ENCODE measurements at regions not wholly inside any gene's neighbourhood (a gene's known extent, or its start where the extent isn't known, plus 50 kb on each side); places are given as distances from the start of the nearest gene placed in this dataset.

DNA sequence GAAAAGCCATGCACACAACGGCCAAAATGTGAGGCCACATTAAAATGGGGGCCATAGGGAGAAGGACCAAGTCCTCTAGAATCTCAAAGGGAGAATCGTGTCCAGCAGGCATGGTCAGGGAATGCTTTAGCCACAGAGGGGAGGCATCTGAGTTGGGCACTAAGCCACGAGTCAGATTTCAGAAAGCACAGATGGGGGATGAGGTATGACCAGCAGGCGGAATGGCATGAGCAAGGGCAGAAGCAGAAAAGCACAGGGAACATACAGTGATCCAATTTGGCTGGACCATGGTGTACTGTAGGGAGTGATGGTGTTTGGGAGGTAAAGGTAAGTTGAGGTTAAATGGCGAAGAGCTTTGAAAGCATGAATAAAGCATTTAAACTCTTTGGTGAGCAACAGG is 214.6 kb downstream of the TLE1 start:
- H3K27ac ChIP-seq, result no peak overlapping the region
- H3K4me3 ChIP-seq, result no peak overlapping the region
- no peaks in the 10 kb centered on the region for H3K27me3 ChIP-seq
- no peak for TF ChIP-seq POLR2A (IDR thresholded peaks at IDR 0.05)
- TF ChIP-seq, protein P1, sequence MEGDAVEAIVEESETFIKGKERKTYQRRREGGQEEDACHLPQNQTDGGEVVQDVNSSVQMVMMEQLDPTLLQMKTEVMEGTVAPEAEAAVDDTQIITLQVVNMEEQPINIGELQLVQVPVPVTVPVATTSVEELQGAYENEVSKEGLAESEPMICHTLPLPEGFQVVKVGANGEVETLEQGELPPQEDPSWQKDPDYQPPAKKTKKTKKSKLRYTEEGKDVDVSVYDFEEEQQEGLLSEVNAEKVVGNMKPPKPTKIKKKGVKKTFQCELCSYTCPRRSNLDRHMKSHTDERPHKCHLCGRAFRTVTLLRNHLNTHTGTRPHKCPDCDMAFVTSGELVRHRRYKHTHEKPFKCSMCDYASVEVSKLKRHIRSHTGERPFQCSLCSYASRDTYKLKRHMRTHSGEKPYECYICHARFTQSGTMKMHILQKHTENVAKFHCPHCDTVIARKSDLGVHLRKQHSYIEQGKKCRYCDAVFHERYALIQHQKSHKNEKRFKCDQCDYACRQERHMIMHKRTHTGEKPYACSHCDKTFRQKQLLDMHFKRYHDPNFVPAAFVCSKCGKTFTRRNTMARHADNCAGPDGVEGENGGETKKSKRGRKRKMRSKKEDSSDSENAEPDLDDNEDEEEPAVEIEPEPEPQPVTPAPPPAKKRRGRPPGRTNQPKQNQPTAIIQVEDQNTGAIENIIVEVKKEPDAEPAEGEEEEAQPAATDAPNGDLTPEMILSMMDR (IDR thresholded peaks at IDR 0.05), result no peak
- no peak for TF ChIP-seq POLR2AphosphoS5 (IDR thresholded peaks at IDR 0.05; ENCODE audit: insufficient read depth in 1 of 2, low read depth in 1 of 2)
- no peaks in the 10 kb centered on the region for H3K4me1 ChIP-seq
- intact Hi-C loops (cut with DNase I), result no loop called here
- no peak for DNase-seq (ENCODE audit: extremely low spot score in 2 of 2)
- H3K36me3 ChIP-seq, result no peaks in the 10 kb centered on the region
- no peaks in the 10 kb centered on the region for H3K9me3 ChIP-seq

DNA sequence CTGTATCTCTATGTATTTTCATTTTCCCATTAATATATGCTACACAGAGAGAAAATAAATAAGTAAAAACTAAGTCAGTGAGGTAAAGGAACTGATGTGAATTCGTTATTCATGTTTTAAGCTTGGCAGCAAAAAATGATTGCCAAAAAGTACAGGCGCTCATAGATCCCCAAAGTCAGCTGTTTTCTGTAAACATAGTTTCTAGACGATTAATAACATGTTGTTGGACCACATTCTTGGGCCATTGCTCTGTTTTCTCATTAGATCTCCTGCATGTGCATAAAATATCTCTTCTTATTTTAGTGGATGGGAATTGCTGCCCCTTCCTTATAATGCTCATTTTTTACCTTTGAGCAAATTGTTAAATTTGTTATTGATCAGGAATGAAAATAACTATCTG is 215.2 kb downstream of the TLE1 start:
- no peaks in the 10 kb centered on the region for H3K4me1 ChIP-seq
- H3K9me3 ChIP-seq, result no peaks in the 10 kb centered on the region
- no peak for TF ChIP-seq POLR2A (IDR thresholded peaks at IDR 0.05)
- TF ChIP-seq, protein P1 (IDR thresholded peaks at IDR 0.05), result no peak
- TF ChIP-seq POLR2AphosphoS5 (IDR thresholded peaks at IDR 0.05; ENCODE audit: insufficient read depth in 1 of 2, low read depth in 1 of 2), result no peak
- intact Hi-C loops (cut with DNase I), result no loop called here
- H3K27me3 ChIP-seq, result no peaks in the 10 kb centered on the region
- no peak overlapping the region for H3K27ac ChIP-seq
- DNase-seq (ENCODE audit: extremely low spot score in 2 of 2), result no peak
- no peaks in the 10 kb centered on the region for H3K36me3 ChIP-seq
- no peak overlapping the region for H3K4me3 ChIP-seq

DNA sequence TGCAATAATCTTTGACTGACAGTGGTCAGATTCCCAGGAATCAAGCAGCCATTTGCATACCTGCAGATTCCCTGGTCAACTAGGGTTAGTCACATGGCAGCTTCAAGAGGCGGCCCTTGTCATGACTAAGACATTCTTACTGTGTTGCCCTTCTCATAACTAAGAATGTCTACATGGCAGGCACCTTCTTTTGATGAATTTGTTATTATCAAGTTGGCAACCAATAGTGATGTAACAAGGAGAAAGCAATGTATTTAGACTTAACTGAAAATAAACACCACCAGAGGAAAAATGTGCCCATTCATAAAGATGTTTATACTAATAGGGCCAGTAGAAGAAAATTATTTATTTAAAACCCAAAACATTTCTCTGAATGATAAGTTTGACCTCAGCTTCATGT is 215.6 kb downstream of the TLE1 start:
- intact Hi-C loops (cut with DNase I), result no loop called here

DNA sequence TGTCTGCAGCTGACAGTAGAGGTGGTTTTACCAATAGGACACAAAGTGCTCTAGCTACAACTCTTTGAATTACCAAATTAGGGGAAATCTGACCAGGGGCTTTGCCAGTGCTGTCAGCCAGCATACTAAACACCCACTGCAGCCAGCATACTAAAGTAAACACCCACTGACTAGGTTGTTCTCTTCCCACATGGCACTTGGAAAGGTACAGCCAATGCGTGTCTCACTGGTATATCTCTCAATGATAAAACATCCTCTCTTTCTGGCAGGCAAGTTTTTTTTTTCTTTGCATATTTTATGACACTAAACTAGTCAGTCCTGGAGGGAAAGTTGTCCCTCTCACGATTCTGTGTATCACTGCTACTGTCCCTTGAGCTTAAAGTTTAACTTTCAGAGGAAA is 216.1 kb downstream of the TLE1 start:
- intact Hi-C loops (cut with DNase I), result no loop called here
- TF ChIP-seq, protein P1 (IDR thresholded peaks at IDR 0.05), result no peak
- TF ChIP-seq POLR2A (IDR thresholded peaks at IDR 0.05) (no peak), POLR2AphosphoS5 (IDR thresholded peaks at IDR 0.05; ENCODE audit: insufficient read depth in 1 of 2, low read depth in 1 of 2) (no peak)
- DNase-seq (ENCODE audit: extremely low spot score in 2 of 2), result no peak
- H3K9me3 ChIP-seq, result no peaks in the 10 kb centered on the region
- no peaks in the 10 kb centered on the region for H3K36me3 ChIP-seq
- H3K27ac ChIP-seq, result no peak overlapping the region
- no peak overlapping the region for H3K4me3 ChIP-seq
- no peaks in the 10 kb centered on the region for H3K4me1 ChIP-seq
- no peaks in the 10 kb centered on the region for H3K27me3 ChIP-seq

More for the DNA sequence above, 215.6 kb downstream of the TLE1 start:
- Histone ChIP-seq H3K9me3 (no peaks in the 10 kb centered on the region), H3K27me3 (no peaks in the 10 kb centered on the region), H3K4me1 (no peaks in the 10 kb centered on the region), H3K36me3 (no peaks in the 10 kb centered on the region), H3K27ac (no peak overlapping the region), H3K4me3 (no peak overlapping the region)
- TF ChIP-seq, protein P1 (IDR thresholded peaks at IDR 0.05), result no peak
- TF ChIP-seq POLR2A (IDR thresholded peaks at IDR 0.05), result no peak
- TF ChIP-seq POLR2AphosphoS5 (IDR thresholded peaks at IDR 0.05; ENCODE audit: insufficient read depth in 1 of 2, low read depth in 1 of 2), result no peak
- DNase-seq (ENCODE audit: extremely low spot score in 2 of 2), result no peak

DNA sequence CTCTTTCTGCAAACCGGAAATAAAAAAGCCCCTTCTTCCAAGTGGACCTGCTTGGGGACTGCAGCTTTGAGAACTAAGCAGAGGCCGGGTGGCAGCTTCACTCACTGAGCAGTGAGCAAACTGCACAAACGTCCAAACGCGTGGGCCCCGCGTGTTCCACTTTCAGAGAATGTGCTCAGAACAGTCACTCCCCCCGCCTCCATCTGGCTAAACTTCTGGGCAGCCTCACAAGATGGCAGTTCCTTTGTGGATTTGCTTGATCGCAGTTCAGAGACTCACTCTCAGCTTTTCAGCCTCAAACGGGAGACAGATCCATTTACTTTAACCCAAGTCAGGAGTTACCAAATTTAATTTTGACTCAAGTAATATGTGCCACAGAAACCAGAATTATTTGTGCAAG is 216.6 kb downstream of the TLE1 start:
- H3K9me3 ChIP-seq, result no peaks in the 10 kb centered on the region
- H3K27me3 ChIP-seq, result no peaks in the 10 kb centered on the region
- H3K4me3 ChIP-seq, result no peak overlapping the region
- DNase-seq (ENCODE audit: extremely low spot score in 2 of 2), result no peak
- no peak overlapping the region for H3K27ac ChIP-seq
- intact Hi-C loops (cut with DNase I), result no loop called here
- H3K4me1 ChIP-seq, result no peaks in the 10 kb centered on the region
- TF ChIP-seq, protein P1 (IDR thresholded peaks at IDR 0.05), result no peak
- TF ChIP-seq POLR2AphosphoS5 (IDR thresholded peaks at IDR 0.05; ENCODE audit: insufficient read depth in 1 of 2, low read depth in 1 of 2), result no peak
- no peak for TF ChIP-seq POLR2A (IDR thresholded peaks at IDR 0.05)
- H3K36me3 ChIP-seq, result no peaks in the 10 kb centered on the region

Data from vagina (tissue), 2 donors.